ENCODE measurements at regions not wholly inside any gene's neighbourhood (a gene's known extent, or its start where the extent isn't known, plus 50 kb on each side); places are given as distances from the start of the nearest gene placed in this dataset.

GRCh38 chr7:126286317-126286716, 966.4 kb downstream of the GRM8 start:
- no peak for TF ChIP-seq CTCF (IDR thresholded peaks at IDR 0.05; ENCODE audit: insufficient read depth, low read depth, low read length)
- no peak for TF ChIP-seq EZH2 (IDR thresholded peaks at IDR 0.05; ENCODE audit: insufficient read depth, low read length)

All from astrocyte (in vitro differentiated cells and primary cell).